ENCODE measurements at regions not wholly inside any gene's neighbourhood (a gene's known extent, or its start where the extent isn't known, plus 50 kb on each side); places are given as distances from the start of the nearest gene placed in this dataset.

GRCh38 chr2:145032791-145033190 is 512.9 kb upstream of the ZEB2 start:
- no peak overlapping the region for H2BK120ac ChIP-seq (ENCODE audit: low read depth, low read length)
- H3K9ac ChIP-seq (ENCODE audit: low read length), result no peak overlapping the region
- no peak overlapping the region for H4K8ac ChIP-seq (ENCODE audit: low read length)
- 35% methylated on average over 1 of the region's 2 CpGs for WGBS
- DNase-seq, result no peak
- peaks cover under 1% of the 10 kb centered on the region for H3K79me1 ChIP-seq (replicated peaks; ENCODE audit: low read length, poor library complexity, severe bottlenecking)
- H2AFZ ChIP-seq (ENCODE audit: low read depth, low read length), result no peak overlapping the region
- H3K23ac ChIP-seq (ENCODE audit: low read length in 2 of 2), result no peak overlapping the region
- H3K9me3 ChIP-seq (ENCODE audit: control insufficient read depth, low read length), result no peaks in the 10 kb centered on the region
- no peak overlapping the region for H4K91ac ChIP-seq (ENCODE audit: low read length)
- H3K27me3 ChIP-seq (ENCODE audit: control insufficient read depth in 1 of 2, insufficient read depth in 1 of 2, low read length in 2 of 2), result no peaks in the 10 kb centered on the region
- H2AK5ac ChIP-seq (ENCODE audit: low read length, severe bottlenecking), result no peak overlapping the region
- no peak overlapping the region for H2BK15ac ChIP-seq (ENCODE audit: low read depth, poor library complexity, severe bottlenecking)
- no peak overlapping the region for H2BK5ac ChIP-seq (ENCODE audit: low read depth, low read length, poor library complexity, severe bottlenecking)
- no peaks in the 10 kb centered on the region for H3K36me3 ChIP-seq (ENCODE audit: control insufficient read depth in 1 of 2, insufficient read depth in 2 of 2, low read depth in 1 of 2, low read length in 2 of 2)
- H3K14ac ChIP-seq (ENCODE audit: low read length in 2 of 2), result no peak overlapping the region
- peaks cover 2% of the 10 kb centered on the region for H3K4me1 ChIP-seq (ENCODE audit: control insufficient read depth, insufficient read depth, low read depth, low read length)
- no peak overlapping the region for H3K4ac ChIP-seq (ENCODE audit: low read depth in 1 of 2, low read length in 2 of 2)
- no peak overlapping the region for H3K4me2 ChIP-seq (ENCODE audit: low read length, poor library complexity, severe bottlenecking)
- no peak overlapping the region for H3K27ac ChIP-seq (ENCODE audit: low read length, poor library complexity, severe bottlenecking)
- no peak overlapping the region for H3K18ac ChIP-seq (ENCODE audit: low read depth in 1 of 2, low read length in 2 of 2)
- no peak overlapping the region for H2BK12ac ChIP-seq (ENCODE audit: low read length in 2 of 2)
- no peak overlapping the region for H3K4me3 ChIP-seq (ENCODE audit: insufficient read depth in 1 of 2, low read depth in 1 of 2, low read length in 2 of 2)

DNA sequence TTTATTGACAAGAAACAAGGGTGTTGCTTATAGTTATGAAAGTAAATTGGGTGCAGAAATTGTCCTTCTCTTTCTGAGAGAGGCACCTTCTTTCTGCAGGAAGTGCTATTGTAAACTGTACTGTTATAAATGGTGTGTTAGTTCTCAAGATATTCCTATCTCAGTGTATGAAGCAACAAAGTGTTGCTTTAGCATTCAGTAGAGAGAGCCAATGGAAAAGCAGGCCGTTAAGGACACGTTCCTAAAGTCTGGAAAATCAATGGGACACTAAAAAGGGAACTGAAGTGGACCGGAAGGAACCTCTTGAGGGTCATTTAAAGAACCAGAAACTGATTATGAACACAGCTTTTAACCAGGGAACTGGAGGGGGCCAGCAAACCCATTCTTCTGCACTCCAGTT is 510.0 kb upstream of the ZEB2 start:
- H3K9me3 ChIP-seq (ENCODE audit: control insufficient read depth, low read length), result no peaks in the 10 kb centered on the region
- no peak overlapping the region for H2AFZ ChIP-seq (ENCODE audit: low read depth, low read length)
- H3K27ac ChIP-seq (ENCODE audit: low read length, poor library complexity, severe bottlenecking), result no peak overlapping the region
- no peak overlapping the region for H3K9ac ChIP-seq (ENCODE audit: low read length)
- no peaks in the 10 kb centered on the region for H3K36me3 ChIP-seq (ENCODE audit: control insufficient read depth in 1 of 2, insufficient read depth in 2 of 2, low read depth in 1 of 2, low read length in 2 of 2)
- H4K91ac ChIP-seq (ENCODE audit: low read length), result no peak overlapping the region
- no peaks in the 10 kb centered on the region for H3K27me3 ChIP-seq (ENCODE audit: control insufficient read depth in 1 of 2, insufficient read depth in 1 of 2, low read length in 2 of 2)
- H2BK12ac ChIP-seq (ENCODE audit: low read length in 2 of 2), result no peak overlapping the region
- H3K18ac ChIP-seq (ENCODE audit: low read depth in 1 of 2, low read length in 2 of 2), result peak overlapping the region in 1 of 2 experiments; percentile 38
- peaks cover 4% of the 10 kb centered on the region for H3K79me1 ChIP-seq (replicated peaks; ENCODE audit: low read length, poor library complexity, severe bottlenecking)
- no peak overlapping the region for H3K4me3 ChIP-seq (ENCODE audit: insufficient read depth in 1 of 2, low read depth in 1 of 2, low read length in 2 of 2)
- DNase-seq, result peak; percentile 65
- no peak overlapping the region for H3K4me2 ChIP-seq (ENCODE audit: low read length, poor library complexity, severe bottlenecking)
- WGBS, result 27% methylated on average over 3 of the region's 3 CpGs
- no peak overlapping the region for H2BK5ac ChIP-seq (ENCODE audit: low read depth, low read length, poor library complexity, severe bottlenecking)
- H4K8ac ChIP-seq (ENCODE audit: low read length), result no peak overlapping the region
- H3K4ac ChIP-seq (ENCODE audit: low read depth in 1 of 2, low read length in 2 of 2), result no peak overlapping the region
- no peak overlapping the region for H2BK15ac ChIP-seq (ENCODE audit: low read depth, poor library complexity, severe bottlenecking)
- peaks cover 2% of the 10 kb centered on the region for H3K4me1 ChIP-seq (ENCODE audit: control insufficient read depth, insufficient read depth, low read depth, low read length)
- no peak overlapping the region for H2AK5ac ChIP-seq (ENCODE audit: low read length, severe bottlenecking)
- no peak overlapping the region for H3K23ac ChIP-seq (ENCODE audit: low read length in 2 of 2)
- H3K14ac ChIP-seq (ENCODE audit: low read length in 2 of 2), result no peak overlapping the region
- no peak overlapping the region for H2BK120ac ChIP-seq (ENCODE audit: low read depth, low read length)

DNA sequence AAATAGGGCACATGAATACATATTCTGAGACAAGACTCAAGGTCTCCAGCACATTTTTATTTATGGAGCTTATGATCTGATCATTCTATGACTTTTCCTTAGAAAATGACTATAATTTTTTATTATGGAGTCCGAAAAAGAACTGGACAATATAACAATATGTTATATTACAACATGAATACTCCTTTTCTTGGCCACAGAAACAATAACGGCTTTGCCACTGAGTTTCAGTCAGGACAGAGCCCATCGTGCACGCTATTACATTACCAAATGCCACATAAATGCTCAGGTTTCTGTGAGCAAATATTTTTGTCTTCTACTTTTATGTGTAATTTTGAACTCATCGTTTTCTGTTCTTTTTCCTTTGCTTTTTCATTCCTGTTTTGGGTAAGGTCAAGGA is 509.2 kb upstream of the ZEB2 start:
- H3K27ac ChIP-seq (ENCODE audit: low read length, poor library complexity, severe bottlenecking), result no peak overlapping the region
- H3K4me2 ChIP-seq (ENCODE audit: low read length, poor library complexity, severe bottlenecking), result no peak overlapping the region
- H2BK15ac ChIP-seq (ENCODE audit: low read depth, poor library complexity, severe bottlenecking), result no peak overlapping the region
- WGBS, result 100% methylated on average over 3 of the region's 5 CpGs
- no peak for DNase-seq
- H3K27me3 ChIP-seq (ENCODE audit: control insufficient read depth in 1 of 2, insufficient read depth in 1 of 2, low read length in 2 of 2), result no peaks in the 10 kb centered on the region
- H3K4me3 ChIP-seq (ENCODE audit: insufficient read depth in 1 of 2, low read depth in 1 of 2, low read length in 2 of 2), result no peak overlapping the region
- no peak overlapping the region for H2AFZ ChIP-seq (ENCODE audit: low read depth, low read length)
- no peak overlapping the region for H2BK5ac ChIP-seq (ENCODE audit: low read depth, low read length, poor library complexity, severe bottlenecking)
- H4K8ac ChIP-seq (ENCODE audit: low read length), result no peak overlapping the region
- no peak overlapping the region for H3K23ac ChIP-seq (ENCODE audit: low read length in 2 of 2)
- no peaks in the 10 kb centered on the region for H3K9me3 ChIP-seq (ENCODE audit: control insufficient read depth, low read length)
- H2BK12ac ChIP-seq (ENCODE audit: low read length in 2 of 2), result no peak overlapping the region
- H3K79me1 ChIP-seq (replicated peaks; ENCODE audit: low read length, poor library complexity, severe bottlenecking), result peaks cover 4% of the 10 kb centered on the region
- no peak overlapping the region for H4K91ac ChIP-seq (ENCODE audit: low read length)
- H2BK120ac ChIP-seq (ENCODE audit: low read depth, low read length), result no peak overlapping the region
- no peak overlapping the region for H3K14ac ChIP-seq (ENCODE audit: low read length in 2 of 2)
- no peak overlapping the region for H2AK5ac ChIP-seq (ENCODE audit: low read length, severe bottlenecking)
- H3K4ac ChIP-seq (ENCODE audit: low read depth in 1 of 2, low read length in 2 of 2), result no peak overlapping the region
- no peaks in the 10 kb centered on the region for H3K36me3 ChIP-seq (ENCODE audit: control insufficient read depth in 1 of 2, insufficient read depth in 2 of 2, low read depth in 1 of 2, low read length in 2 of 2)
- H3K9ac ChIP-seq (ENCODE audit: low read length), result no peak overlapping the region
- peaks cover 2% of the 10 kb centered on the region for H3K4me1 ChIP-seq (ENCODE audit: control insufficient read depth, insufficient read depth, low read depth, low read length)
- no peak overlapping the region for H3K18ac ChIP-seq (ENCODE audit: low read depth in 1 of 2, low read length in 2 of 2)

GRCh38 chr2:145028101-145028920 is 508.4 kb upstream of the ZEB2 start:
- H3K18ac ChIP-seq (ENCODE audit: low read depth in 1 of 2, low read length in 2 of 2), result no peak overlapping the region
- H3K27me3 ChIP-seq (ENCODE audit: control insufficient read depth in 1 of 2, insufficient read depth in 1 of 2, low read length in 2 of 2), result no peaks in the 10 kb centered on the region
- no peak overlapping the region for H3K4me3 ChIP-seq (ENCODE audit: insufficient read depth in 1 of 2, low read depth in 1 of 2, low read length in 2 of 2)
- 57% methylated on average over 5 of the region's 8 CpGs for WGBS
- no peak overlapping the region for H4K91ac ChIP-seq (ENCODE audit: low read length)
- no peak overlapping the region for H3K14ac ChIP-seq (ENCODE audit: low read length in 2 of 2)
- DNase-seq, result peak; percentile 47
- H3K4me1 ChIP-seq (ENCODE audit: control insufficient read depth, insufficient read depth, low read depth, low read length), result peaks cover 2% of the 10 kb centered on the region
- H2AK5ac ChIP-seq (ENCODE audit: low read length, severe bottlenecking), result no peak overlapping the region
- no peak overlapping the region for H2BK12ac ChIP-seq (ENCODE audit: low read length in 2 of 2)
- H3K23ac ChIP-seq (ENCODE audit: low read length in 2 of 2), result no peak overlapping the region
- no peak overlapping the region for H2BK15ac ChIP-seq (ENCODE audit: low read depth, poor library complexity, severe bottlenecking)
- H3K79me1 ChIP-seq (replicated peaks; ENCODE audit: low read length, poor library complexity, severe bottlenecking), result peaks cover 4% of the 10 kb centered on the region
- no peak overlapping the region for H2AFZ ChIP-seq (ENCODE audit: low read depth, low read length)
- H3K4ac ChIP-seq (ENCODE audit: low read depth in 1 of 2, low read length in 2 of 2), result no peak overlapping the region
- no peak overlapping the region for H2BK120ac ChIP-seq (ENCODE audit: low read depth, low read length)
- H3K9me3 ChIP-seq (ENCODE audit: control insufficient read depth, low read length), result no peaks in the 10 kb centered on the region
- H3K9ac ChIP-seq (ENCODE audit: low read length), result no peak overlapping the region
- no peak overlapping the region for H3K4me2 ChIP-seq (ENCODE audit: low read length, poor library complexity, severe bottlenecking)
- no peak overlapping the region for H4K8ac ChIP-seq (ENCODE audit: low read length)
- no peak overlapping the region for H3K27ac ChIP-seq (ENCODE audit: low read length, poor library complexity, severe bottlenecking)
- no peak overlapping the region for H2BK5ac ChIP-seq (ENCODE audit: low read depth, low read length, poor library complexity, severe bottlenecking)
- no peaks in the 10 kb centered on the region for H3K36me3 ChIP-seq (ENCODE audit: control insufficient read depth in 1 of 2, insufficient read depth in 2 of 2, low read depth in 1 of 2, low read length in 2 of 2)
